Spleen (tissue), 7 donors: ENCODE measurements at regions not wholly inside any gene's neighbourhood (a gene's known extent, or its start where the extent isn't known, plus 50 kb on each side); places are given as distances from the start of the nearest gene placed in this dataset.

Experiments used
- CTCF ChIP-seq, 11 experiments: fragments of 200-600 bp in 7 of 11; fragments of 450-650 bp in 4 of 11; sonication (generic) in 4 of 11; IDR thresholded peaks in 8 of 11; conservative IDR thresholded peaks in 3 of 11; 1 replicate in 7 of 11; 2 replicates in 4 of 11; pipeline versions ENCODE4 v1.4.0 to v1.8.0; 2016 to 2021; ENCODE audit warnings: antibody characterized with exemption in 11 of 11, inconsistent platforms in 4 of 11, mild to moderate bottlenecking in 1 of 11
- POLR2A ChIP-seq, 3 donors: fragments of 450-650 bp; IDR thresholded peaks; one replicate each; pipeline ENCODE4 v1.5.1; 2017; ENCODE audit warnings: antibody characterized with exemption in 3 of 3, mild to moderate bottlenecking in 1 of 3
- donor health status: DM: no; HTN: no; CAD: no; lungs with moderate emphysema.
- donor health status: DM: no; HTN: no; CAD: no.
- donor health status: DM: no; HTN: no; CAD: no.

- TF ChIP-seq CTCF (IDR thresholded peaks at IDR 0.05 in 8 of 11, conservative IDR thresholded peaks at IDR 0.05 in 3 of 11), result no peak
- TF ChIP-seq POLR2A (IDR thresholded peaks at IDR 0.05), result no peak
These were observed 325.1 kb downstream of the EFNB2 start for GRCh38 chr13:106210324-106210723.
